HG03135 (cell line): ENCODE measurements at regions not wholly inside any gene's neighbourhood (a gene's known extent, or its start where the extent isn't known, plus 50 kb on each side); places are given as distances from the start of the nearest gene placed in this dataset.
"Not testable (repeated sequence)": the region's sequence is repeated elsewhere in the genome, so short reads cannot be mapped to it uniquely, and the experiment has no call there.

ENCODE experiments used
- ATAC-seq: cut with Tn5 transposase; IDR thresholded peaks from one replicate; pipeline ENCODE4 v1.9.1; 2021; ENCODE audit warnings: mild to moderate bottlenecking, moderate library complexity; ENCODE audit not compliant: unreplicated experiment

DNA sequence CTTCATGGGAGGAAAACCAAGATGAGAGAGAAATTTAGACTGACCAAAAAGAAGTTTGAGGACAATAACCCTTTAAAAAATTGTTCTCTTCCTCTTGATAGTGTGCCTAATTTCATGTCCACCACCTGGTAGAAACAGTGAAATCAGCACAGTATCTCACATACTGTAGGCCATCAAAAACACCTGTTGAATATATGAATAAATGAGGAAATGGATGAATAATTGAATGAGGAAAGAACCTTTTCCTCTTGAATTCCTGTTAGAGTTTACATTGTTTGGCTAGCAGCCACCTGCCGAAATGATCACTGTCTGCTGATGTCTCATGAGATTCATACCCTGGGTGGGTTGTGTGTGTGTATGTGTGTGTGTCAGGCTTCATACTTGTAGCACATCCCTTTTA is 198.7 kb upstream of the PBX1 start:
- ATAC-seq = no peak

DNA sequence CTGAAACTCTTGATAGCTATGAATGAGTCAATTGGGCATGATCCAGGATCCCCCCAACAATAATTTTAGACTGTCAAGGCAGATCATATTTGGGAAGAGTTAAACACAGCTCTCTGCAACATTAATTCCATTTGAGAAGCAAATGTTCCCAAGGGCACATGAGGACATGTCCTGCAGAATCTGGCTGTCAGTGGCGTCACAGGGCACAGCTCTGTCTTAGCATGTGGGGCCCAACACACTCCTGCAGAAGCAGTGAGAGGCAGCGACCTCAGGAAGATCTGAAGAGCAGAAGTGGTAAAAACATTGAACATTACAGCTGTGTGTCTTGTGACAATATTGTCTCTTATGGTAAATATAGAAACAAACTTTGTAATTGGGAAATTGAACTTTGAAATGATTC is 197.1 kb upstream of the PBX1 start:
- no peak for ATAC-seq

DNA sequence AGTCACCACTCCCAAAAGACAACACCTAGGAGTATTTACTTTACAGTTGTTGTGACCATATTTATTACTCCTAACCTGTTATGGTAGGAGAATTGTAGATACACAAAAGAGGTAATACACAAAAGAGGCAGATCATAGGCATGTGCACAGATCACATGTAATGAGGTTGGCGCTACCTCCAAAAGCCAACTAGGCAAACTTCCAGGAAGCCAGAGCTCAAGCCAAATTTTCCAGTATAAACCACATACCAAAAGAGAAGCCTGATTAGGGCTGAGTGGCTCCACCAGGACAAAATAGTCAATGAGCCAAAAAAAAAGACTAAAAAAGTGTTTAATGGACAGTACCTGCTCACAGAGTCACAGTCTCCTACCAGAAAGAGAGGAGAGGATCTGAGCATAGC is 195.0 kb upstream of the PBX1 start:
- ATAC-seq = no peak

DNA sequence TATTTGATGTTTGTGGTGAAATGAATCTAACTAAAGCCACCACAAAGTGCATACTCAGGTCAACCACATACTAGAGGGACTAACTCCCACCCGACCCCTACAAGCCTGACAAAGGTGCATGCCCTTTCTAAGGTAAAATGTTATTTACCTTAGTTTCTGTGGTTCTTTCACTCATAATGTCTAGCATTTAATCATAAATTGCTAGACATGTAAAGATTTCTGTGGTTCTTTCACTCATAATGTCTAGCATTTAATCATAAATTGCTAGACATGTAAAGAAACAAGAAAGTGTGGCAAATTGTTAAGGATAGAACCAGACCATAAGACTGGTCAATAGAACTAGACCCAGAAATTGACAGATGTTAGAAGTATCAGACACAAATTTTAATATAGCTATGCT is 193.0 kb upstream of the PBX1 start:
- no peak for ATAC-seq

DNA sequence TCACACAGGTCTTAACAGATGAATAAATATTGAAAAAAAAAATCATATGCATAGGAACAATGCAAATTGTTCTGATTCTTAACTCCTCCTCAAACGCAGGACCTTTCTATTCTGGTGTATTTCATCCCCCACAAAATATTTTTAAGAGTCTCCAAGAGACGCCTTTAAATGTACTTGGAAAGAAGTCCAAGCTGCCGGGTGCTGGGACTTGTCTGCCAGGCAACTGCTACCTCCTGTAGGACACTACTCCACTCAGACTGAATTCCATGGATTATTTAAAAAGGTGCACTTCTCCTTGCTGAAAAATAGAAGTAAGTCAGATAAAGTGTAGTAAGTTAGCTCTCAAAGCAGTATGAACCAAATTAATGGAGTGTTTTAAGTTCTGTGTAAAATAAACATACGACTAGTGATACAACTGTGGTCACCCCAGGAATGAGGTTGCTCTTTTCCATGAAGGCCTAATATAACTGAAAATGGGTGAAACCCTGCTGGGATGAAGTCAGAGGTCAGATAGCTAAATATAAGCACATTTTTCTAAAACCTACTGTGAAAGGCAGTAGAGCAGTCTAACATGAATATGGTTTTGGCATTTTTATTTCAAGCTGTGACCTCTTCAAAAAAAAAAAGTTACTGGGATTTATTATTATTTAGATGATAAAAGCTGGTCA is 189.2 kb upstream of the PBX1 start:
- ATAC-seq = no peak

DNA sequence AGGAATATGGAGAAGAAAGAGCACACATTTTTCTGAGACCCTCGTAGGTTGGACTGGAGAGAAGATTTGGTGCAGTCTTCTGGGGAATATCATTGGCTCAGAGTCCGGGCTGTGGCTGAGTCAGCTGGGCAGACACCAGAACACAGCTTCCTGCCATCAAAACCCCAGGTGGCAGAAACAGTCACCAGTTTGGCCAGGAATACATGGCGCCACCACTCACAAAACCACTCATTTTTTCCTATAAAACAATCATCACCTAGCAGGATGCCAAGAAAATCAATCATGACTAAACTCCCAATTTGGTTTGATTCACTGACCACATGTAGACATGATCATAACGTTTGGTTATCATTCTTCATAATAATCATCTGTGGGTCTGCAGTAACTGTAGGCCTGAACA is 178.1 kb upstream of the PBX1 start:
- ATAC-seq = no peak

DNA sequence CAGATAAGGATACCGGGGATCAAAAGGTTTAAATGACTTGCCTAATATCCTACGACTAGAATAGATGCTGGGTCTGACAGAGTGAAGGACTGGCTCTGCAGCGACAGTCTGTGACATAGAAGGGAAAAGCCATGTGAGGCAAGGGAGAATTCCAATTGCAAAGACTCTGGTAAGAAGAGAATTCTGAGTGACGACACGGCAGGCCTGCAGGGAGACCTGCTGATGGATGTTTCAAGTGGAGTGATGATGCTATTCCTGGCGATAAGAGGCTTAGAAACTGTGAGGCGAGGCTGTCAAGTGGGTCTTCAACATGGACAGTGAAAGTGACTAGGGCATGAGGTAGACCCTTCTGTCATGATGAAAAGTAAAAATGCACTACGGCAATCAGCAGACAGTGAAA is 176.6 kb upstream of the PBX1 start:
- no peak for ATAC-seq

DNA sequence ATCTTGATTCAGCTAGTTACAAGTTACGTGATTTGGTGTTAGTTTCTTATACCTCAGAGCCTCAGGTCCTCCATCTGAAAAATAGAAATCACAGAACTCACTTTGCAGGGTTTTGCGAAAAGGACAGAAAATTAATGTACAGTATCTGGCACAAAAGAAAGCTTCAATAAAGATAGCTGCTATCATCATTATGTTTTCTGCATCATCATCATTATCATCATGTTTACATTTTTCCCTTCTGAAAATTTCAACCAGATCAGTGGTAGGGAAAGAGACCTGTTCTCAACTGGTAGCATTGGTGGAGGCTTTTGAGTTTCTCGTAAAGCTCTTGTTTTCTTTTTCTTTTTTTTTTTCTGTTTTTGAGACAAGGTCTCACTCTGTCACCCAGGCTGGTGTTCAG is 174.7 kb upstream of the PBX1 start:
- no peak for ATAC-seq

DNA sequence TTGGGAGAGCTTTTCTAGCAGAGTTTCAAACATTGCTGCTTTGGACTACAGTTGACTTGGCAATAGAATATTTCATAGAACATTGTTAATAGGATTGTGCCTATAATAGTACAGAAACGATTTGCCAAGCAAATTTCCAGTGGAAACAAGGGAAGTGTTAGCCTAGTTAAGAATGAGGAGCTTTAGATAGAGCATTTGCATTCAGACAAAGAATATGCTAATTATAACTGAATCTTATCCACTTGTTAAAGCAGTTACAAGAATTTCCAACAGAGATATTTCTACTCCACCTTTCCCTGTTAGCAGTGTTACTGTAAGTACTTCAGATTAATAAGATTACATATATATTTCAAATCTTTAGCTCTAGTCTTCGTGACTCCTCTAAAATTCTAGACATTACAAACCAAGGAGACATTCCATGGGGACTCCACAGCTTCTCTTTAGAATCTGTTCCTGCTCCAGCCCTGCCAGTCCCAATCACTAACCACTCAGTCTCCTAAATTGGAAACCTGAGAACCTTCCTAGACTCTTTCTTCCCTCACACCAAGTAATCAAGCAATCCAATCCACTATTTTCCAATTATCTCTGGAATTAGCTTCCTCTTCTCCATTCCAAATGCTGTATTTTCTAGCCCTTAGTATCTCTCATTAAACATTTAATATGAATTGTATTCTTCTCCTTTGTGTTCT is 141.8 kb upstream of the PBX1 start:
- no peak for ATAC-seq

DNA sequence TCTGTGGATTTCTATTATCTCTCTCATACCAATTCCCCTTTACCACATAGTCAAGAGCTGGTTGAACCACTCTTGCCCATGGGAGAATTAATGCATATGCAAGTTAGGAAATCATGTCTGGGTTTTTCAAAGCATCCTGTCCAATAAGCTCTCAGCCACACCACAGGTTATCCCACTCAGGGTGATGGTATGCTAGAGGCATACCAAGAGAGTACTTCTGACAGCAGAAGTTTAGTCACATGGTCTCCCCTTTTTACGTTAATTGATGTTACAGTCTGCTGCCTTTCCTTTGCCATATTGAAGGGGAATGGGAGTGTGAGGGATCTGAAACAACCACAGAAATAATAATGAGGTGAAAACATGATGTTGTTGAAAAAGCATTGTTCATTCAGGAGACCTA is 135.8 kb upstream of the PBX1 start:
- ATAC-seq = no peak

DNA sequence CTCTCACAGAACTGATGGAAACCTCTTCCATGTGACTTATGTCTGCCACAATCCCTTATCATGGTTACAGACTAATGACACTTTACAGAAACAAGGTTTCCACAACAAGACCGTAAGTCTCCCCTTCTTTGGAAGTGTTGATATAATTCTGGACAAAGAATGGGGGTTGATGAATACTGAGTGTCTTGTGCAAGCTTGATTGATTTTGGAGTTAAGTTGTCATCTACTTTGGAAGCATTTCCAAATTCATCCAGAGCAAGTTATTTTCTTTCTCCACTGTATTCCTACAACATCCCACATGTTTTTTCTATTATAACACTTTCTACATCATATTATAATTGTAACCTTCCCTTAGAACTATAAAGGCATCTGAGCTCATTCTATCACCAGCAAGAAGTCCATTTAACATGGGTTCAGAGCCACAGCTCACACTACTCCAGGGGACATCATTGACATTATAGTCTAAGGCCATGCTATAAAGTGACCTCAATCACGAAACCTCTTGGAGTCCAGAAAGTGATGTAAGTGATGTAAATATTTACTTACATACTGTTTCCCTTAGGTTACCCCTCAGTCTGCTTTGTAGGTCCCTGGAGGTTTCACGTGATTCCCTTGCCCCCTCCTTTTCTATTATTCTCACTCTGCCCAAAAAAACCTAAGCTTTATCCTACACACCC is 125.7 kb upstream of the PBX1 start:
- no peak for ATAC-seq

DNA sequence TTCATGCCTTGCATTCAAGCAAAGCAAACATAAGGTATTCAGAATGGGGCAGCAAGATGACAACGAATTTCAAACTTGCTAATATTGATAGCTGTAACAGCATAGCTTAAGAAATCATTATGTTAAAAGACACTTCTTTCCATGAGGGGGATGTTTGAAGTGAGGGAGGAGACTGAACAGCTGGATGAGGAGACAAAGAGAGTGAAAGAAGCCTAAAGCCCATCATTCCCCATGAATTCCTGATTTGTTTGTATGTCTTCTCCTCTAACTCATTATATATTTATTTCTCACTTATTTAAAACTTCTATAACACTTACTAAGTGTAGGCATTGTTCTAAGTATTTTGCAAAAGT is 125.2 kb upstream of the PBX1 start:
- ATAC-seq = no peak

DNA sequence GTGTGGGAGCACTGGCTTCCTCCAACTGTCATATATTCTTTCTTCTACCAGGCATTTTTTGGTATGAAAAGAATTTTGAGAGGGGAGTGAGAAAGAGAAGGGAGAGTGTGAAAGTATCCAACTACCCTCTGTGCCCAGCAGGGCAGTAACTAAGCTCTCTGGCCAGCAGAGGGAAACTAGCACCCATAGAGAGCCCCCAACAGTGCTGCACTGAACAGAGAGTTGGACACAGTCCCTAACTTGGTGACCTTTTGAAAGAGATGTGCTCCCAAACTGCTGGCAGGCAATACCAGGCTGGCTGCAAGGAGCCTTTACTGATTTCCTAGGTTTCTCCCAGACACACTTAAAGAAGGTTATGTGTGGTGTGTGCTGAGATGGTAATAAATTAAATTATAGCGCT is 118.8 kb upstream of the PBX1 start:
- no peak for ATAC-seq

DNA sequence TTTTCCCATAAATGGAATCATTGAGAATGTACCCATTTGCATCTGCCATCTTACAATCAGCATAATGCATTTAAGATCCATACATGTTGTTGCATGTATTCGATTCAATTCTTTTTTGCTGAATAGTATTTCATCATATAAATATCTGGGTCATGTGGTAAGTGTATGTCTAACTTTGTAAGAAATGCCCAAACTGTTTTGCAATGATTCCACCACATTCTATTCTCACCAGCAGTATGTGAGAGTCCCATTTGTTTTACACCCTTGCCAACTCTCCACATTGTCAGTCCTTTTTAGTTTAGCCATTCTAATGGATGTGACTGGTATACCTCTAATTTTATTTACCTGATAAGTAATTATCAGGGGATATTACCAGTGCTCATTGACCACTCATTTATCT is 115.8 kb upstream of the PBX1 start:
- ATAC-seq = no peak

DNA sequence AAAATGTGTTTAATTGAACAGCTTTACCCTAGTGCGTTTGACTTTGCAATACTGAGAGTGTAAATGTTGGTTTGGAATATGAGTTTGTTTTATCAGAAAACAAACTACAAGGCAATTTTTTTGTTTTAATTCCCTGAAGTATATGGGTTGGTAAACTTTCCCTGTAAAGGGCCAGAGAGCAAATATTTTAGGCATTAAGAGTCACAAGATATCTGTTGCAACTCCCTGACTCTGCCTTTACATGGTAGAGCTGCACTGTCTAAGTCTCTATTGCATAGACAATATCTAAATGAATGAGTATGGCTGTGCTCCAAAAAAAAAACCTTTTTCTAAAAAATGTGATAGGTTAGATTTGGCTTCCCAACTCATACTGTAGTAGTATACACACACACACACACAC is 115.1 kb upstream of the PBX1 start:
- no peak for ATAC-seq

DNA sequence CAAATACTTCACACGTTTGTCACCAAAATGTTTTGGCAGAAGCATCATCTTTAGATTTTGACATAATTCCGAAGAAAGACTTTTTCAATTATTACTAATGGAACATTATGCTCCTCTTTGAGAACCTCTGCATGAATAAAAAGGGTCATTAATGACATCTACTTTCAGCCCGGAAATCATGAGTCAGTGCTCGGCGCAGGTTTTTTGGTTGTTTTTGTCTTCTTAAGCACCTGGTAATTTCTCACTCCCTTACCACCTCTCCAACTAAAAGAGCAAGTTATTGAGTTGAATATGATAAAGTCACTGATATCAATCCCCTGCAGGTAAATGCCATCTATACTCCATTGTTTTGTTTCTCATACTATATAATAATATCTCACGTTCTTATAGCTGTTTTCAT is 113.0 kb upstream of the PBX1 start:
- no peak for ATAC-seq

DNA sequence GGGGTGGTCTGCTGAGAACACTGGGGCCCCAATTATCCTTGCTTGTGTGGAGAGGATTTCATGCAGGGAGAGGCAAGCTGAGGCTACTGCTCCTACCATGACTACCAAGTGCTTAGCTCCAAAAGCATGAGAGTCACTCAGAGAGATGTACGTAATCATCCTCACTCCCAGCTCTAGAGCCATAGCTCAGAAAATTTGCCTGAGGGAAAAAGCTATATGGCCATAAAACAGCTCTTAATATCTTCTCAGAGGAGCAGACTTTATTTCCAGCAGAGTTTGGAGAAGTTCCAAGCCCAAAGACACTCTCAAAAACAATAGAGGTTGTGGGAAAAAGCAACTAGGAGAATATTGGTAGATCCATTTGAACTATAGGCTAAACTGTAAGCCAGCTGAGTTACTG is 106.4 kb upstream of the PBX1 start:
- no peak for ATAC-seq

DNA sequence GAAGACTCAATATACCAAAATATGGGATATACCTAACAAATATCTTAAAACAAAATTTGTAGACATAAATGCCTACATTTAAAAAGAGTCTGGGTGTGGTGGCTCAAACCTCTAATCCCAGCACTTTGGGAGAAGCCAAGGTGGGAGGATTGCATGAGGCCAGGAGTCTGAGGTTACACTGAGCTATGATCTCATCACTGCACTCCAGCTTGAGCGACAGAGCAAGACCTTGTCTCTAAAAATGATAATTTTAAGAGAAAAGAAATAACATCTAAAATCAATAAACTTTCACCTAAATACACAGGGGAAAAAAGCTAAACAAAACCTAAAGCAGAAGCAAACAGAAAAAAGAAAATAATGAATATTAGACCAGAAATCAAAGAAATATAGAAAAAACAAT is 102.7 kb upstream of the PBX1 start:
- ATAC-seq = no peak

DNA sequence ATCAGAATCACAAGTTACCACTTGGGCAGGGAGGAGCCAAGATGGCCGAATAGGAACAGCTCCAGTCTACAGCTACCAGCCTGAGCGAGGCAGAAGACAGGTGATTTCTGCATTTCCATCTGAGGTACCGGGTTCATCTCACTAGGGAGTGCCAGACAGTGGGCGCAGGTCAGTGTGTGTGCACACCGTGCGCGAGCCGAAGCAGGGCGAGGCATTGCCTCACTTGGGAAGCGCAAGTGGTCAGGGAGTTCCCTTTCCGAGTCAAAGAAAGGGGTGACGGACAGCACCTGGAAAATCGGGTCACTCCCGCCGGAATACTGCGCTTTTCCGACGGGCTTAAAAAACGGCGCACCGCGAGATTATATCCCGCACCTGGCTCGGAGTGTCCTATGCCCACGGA is 99.8 kb upstream of the PBX1 start:
- ATAC-seq = not testable (repeated sequence)

DNA sequence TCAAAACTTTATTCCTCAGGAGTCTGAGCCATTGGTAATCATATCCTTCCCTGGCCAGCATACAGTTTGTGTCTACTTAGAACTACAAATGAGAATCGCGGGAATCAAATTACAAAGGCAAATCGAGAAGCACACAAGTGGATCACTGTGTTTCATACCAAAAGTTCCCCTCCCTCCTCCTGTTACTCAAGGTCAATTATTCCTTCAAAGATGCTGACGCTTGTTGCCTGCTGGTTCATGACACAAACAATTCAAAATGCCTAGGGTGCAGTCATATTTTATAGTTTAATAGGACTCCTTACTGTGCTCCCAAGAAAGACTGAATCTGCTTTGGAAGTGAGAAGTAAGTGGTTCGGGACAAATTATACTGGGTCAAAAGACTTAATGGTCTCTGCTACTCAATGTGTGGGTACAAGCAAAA is 93.0 kb upstream of the PBX1 start:
- ATAC-seq = no peak

DNA sequence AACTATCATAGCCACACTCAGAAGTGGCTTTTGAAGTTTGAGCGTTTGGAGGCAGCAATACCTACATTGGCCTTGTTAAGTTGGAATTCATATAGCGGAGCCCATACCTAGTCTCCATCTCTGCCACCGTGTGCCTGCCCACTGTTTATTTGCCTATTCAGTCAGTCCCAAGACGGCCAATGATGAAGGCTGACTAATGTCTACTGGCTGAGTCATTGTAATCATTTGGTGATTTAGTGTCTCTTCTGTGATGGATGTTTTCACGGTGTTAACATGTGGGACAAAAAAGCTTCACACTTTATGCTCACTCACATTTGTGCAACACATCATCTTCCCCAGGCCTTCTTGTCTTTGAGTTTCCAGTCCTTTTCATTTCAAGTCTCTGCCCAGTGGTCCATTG is 92.6 kb upstream of the PBX1 start:
- ATAC-seq = no peak

DNA sequence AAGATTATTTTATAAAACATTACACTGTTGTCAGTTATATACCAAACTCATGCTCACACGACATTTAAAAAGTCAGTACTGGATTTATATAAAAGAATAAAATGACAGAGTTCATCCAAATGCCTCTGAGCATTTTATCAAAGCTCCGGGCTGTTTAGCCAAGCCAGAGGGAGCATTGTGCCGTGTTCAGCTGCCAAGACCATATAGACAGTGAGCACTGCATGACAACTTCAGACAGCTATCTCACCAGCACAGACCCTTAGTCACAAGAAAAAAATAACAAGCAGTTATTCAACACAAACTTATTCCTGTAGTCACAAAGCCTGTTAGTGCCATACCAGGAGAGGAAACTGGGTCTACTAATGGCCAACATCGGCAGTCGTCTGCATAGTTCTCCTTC is 88.0 kb upstream of the PBX1 start:
- ATAC-seq = no peak

DNA sequence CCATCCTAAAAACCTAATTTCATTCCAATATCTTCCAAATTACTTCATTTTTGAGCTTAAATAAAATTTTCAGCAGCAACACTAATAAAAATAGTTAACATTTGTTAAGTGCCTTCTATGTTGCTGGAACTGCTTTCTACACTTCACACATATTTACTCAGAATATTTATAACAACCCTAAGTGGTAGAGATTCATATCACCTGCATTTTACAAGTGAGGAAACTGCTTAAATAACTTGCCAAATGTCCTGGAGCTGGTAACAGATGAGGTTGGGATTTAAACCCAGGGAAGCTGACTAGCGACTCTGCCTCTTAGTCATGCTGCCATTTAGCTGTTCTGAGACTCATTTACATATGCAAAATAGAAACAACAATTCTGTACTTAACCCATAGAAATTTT is 86.1 kb upstream of the PBX1 start:
- no peak for ATAC-seq
